ENCODE measurements at regions not wholly inside any gene's neighbourhood (a gene's known extent, or its start where the extent isn't known, plus 50 kb on each side); places are given as distances from the start of the nearest gene placed in this dataset.

GRCh38 chr10:44435196-44435595 is 50.3 kb upstream of the CXCL12 start:
- DNase-seq (ENCODE audit: low read depth in 2 of 2), result no peak

GRCh38 chr10:44436240-44436639 is 51.3 kb upstream of the CXCL12 start:
- no peak for DNase-seq (ENCODE audit: low read depth in 2 of 2)

GRCh38 chr10:44437840-44438511 is 53.1 kb upstream of the CXCL12 start:
- no peak for DNase-seq (ENCODE audit: low read depth in 2 of 2)

GRCh38 chr10:44439239-44439957 is 54.5 kb upstream of the CXCL12 start:
- no peak for DNase-seq (ENCODE audit: low read depth in 2 of 2)

- DNase-seq (ENCODE audit: low read depth in 2 of 2), result no peak
Observed at GRCh38 chr10:44439958-44440244, 55.0 kb upstream of the CXCL12 start.

- DNase-seq (ENCODE audit: low read depth in 2 of 2), result no peak
Observed at GRCh38 chr10:44457259-44457658, 72.4 kb upstream of the CXCL12 start.

- no peak for DNase-seq (ENCODE audit: low read depth in 2 of 2)
Observed at GRCh38 chr10:44458671-44459413, 73.9 kb upstream of the CXCL12 start.

- DNase-seq (ENCODE audit: low read depth in 2 of 2), result no peak
Observed at GRCh38 chr10:44459671-44460070, 74.8 kb upstream of the CXCL12 start.

GRCh38 chr10:44460416-44460815 is 75.5 kb upstream of the CXCL12 start:
- DNase-seq (ENCODE audit: low read depth in 2 of 2), result no peak

GRCh38 chr10:44462338-44462914 is 77.5 kb upstream of the CXCL12 start:
- DNase-seq (ENCODE audit: low read depth in 2 of 2), result no peak

GRCh38 chr10:44463511-44464121 is 78.7 kb upstream of the CXCL12 start:
- no peak for DNase-seq (ENCODE audit: low read depth in 2 of 2)

GRCh38 chr10:44464503-44464902 is 79.6 kb upstream of the CXCL12 start:
- no peak for DNase-seq (ENCODE audit: low read depth in 2 of 2)

- DNase-seq (ENCODE audit: low read depth in 2 of 2), result no peak
Observed at GRCh38 chr10:44465401-44466115, 80.7 kb upstream of the CXCL12 start.

- no peak for DNase-seq (ENCODE audit: low read depth in 2 of 2)
Observed at GRCh38 chr10:44466236-44466635, 81.3 kb upstream of the CXCL12 start.

- DNase-seq (ENCODE audit: low read depth in 2 of 2), result no peak
Observed at GRCh38 chr10:44467090-44467489, 82.2 kb upstream of the CXCL12 start.

GRCh38 chr10:44467900-44468299 is 83.0 kb upstream of the CXCL12 start:
- DNase-seq (ENCODE audit: low read depth in 2 of 2), result no peak

GRCh38 chr10:44468525-44468924 is 83.6 kb upstream of the CXCL12 start:
- DNase-seq (ENCODE audit: low read depth in 2 of 2), result no peak

GRCh38 chr10:44468965-44469364 is 84.1 kb upstream of the CXCL12 start:
- no peak for DNase-seq (ENCODE audit: low read depth in 2 of 2)

GRCh38 chr10:44470784-44471183 is 85.9 kb upstream of the CXCL12 start:
- no peak for DNase-seq (ENCODE audit: low read depth in 2 of 2)

GRCh38 chr10:44471410-44471809 is 86.5 kb upstream of the CXCL12 start:
- no peak for DNase-seq (ENCODE audit: low read depth in 2 of 2)

GRCh38 chr10:44473146-44473545 is 88.2 kb upstream of the CXCL12 start:
- DNase-seq (ENCODE audit: low read depth in 2 of 2), result no peak
